ENCODE measurements at regions not wholly inside any gene's neighbourhood (a gene's known extent, or its start where the extent isn't known, plus 50 kb on each side); places are given as distances from the start of the nearest gene placed in this dataset.

GRCh38 chr4:14321723-14322122 lies 680.6 kb upstream of the CPEB2 start:
- H3K36me3 Mint-ChIP-seq (ENCODE audit: low read depth) = no peaks in the 10 kb centered on the region
- ATAC-seq (ENCODE audit: low read depth) (no peak), DNase-seq (no peak)
- intact Hi-C loops (cut with micrococcal nuclease) = no loop called here
- H3K27me3 Mint-ChIP-seq = peaks cover 1% of the 10 kb centered on the region
- H3K4me1 Mint-ChIP-seq = no peaks in the 10 kb centered on the region
- ChIA-PET CTCF (no interaction called here), POLR2A (no interaction called here)
- TF ChIP-seq, protein P1, sequence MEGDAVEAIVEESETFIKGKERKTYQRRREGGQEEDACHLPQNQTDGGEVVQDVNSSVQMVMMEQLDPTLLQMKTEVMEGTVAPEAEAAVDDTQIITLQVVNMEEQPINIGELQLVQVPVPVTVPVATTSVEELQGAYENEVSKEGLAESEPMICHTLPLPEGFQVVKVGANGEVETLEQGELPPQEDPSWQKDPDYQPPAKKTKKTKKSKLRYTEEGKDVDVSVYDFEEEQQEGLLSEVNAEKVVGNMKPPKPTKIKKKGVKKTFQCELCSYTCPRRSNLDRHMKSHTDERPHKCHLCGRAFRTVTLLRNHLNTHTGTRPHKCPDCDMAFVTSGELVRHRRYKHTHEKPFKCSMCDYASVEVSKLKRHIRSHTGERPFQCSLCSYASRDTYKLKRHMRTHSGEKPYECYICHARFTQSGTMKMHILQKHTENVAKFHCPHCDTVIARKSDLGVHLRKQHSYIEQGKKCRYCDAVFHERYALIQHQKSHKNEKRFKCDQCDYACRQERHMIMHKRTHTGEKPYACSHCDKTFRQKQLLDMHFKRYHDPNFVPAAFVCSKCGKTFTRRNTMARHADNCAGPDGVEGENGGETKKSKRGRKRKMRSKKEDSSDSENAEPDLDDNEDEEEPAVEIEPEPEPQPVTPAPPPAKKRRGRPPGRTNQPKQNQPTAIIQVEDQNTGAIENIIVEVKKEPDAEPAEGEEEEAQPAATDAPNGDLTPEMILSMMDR (IDR thresholded peaks at IDR 0.05) = no peak
- H3K4me3 Mint-ChIP-seq = no peak overlapping the region
- no peak overlapping the region for H3K27ac Mint-ChIP-seq
- peaks cover 11% of the 10 kb centered on the region for H3K9me3 Mint-ChIP-seq

- no peaks in the 10 kb centered on the region for H3K36me3 Mint-ChIP-seq (ENCODE audit: low read depth)
- H3K27ac Mint-ChIP-seq = no peak overlapping the region
- peaks cover 1% of the 10 kb centered on the region for H3K27me3 Mint-ChIP-seq
- ChIA-PET CTCF (no interaction called here), POLR2A (no interaction called here)
- intact Hi-C loops (cut with micrococcal nuclease) = no loop called here
- no peak for ATAC-seq (ENCODE audit: low read depth)
- no peak for DNase-seq
- no peak overlapping the region for H3K4me3 Mint-ChIP-seq
- no peaks in the 10 kb centered on the region for H3K4me1 Mint-ChIP-seq
- peaks cover 11% of the 10 kb centered on the region for H3K9me3 Mint-ChIP-seq
- TF ChIP-seq, protein P1 (IDR thresholded peaks at IDR 0.05) = no peak
Observed at GRCh38 chr4:14323191-14323590, 679.1 kb upstream of the CPEB2 start.

DNA sequence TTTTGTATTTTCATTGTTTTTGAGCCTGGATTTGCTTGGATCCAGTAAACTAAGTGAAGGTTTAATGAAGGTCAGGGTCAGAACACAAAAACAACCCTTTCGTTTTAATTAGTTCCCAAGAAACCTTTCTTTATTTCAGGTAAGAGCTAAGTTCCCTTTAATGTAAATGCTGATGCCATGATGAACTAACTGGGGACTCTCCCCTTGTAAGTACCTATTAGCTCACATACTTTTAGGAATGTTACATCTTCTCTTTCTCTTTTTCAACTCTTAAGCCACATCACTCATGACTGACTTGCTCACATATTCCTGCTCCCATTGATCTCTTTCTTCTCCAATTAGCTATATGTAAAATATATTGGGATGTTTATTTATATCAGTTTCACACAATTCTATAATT lies 673.1 kb upstream of the CPEB2 start:
- H3K9me3 Mint-ChIP-seq = peaks cover 13% of the 10 kb centered on the region
- TF ChIP-seq, protein P1 (IDR thresholded peaks at IDR 0.05) = no peak
- ATAC-seq (ENCODE audit: low read depth) (no peak), DNase-seq (no peak)
- intact Hi-C loops (cut with micrococcal nuclease) = no loop called here
- CTCF ChIA-PET = no interaction called here
- no peaks in the 10 kb centered on the region for H3K27me3 Mint-ChIP-seq
- no peak overlapping the region for H3K4me3 Mint-ChIP-seq
- POLR2A ChIA-PET = no interaction called here
- no peaks in the 10 kb centered on the region for H3K36me3 Mint-ChIP-seq (ENCODE audit: low read depth)
- no peaks in the 10 kb centered on the region for H3K4me1 Mint-ChIP-seq
- no peak overlapping the region for H3K27ac Mint-ChIP-seq

GRCh38 chr4:14333616-14334015 lies 668.7 kb upstream of the CPEB2 start:
- DNase-seq = no peak
- no peak overlapping the region for H3K4me3 Mint-ChIP-seq
- ChIA-PET CTCF (no interaction called here), POLR2A (no interaction called here)
- TF ChIP-seq, protein P1 (IDR thresholded peaks at IDR 0.05) = no peak
- H3K27me3 Mint-ChIP-seq = no peaks in the 10 kb centered on the region
- ATAC-seq (ENCODE audit: low read depth) = no peak
- H3K27ac Mint-ChIP-seq = no peak overlapping the region
- intact Hi-C loops (cut with micrococcal nuclease) = no loop called here
- no peaks in the 10 kb centered on the region for H3K4me1 Mint-ChIP-seq
- peaks cover 3% of the 10 kb centered on the region for H3K9me3 Mint-ChIP-seq
- no peaks in the 10 kb centered on the region for H3K36me3 Mint-ChIP-seq (ENCODE audit: low read depth)

GRCh38 chr4:14334166-14334565 lies 668.1 kb upstream of the CPEB2 start:
- TF ChIP-seq, protein P1 (IDR thresholded peaks at IDR 0.05) = no peak
- Mint-ChIP-seq H3K4me3 (no peak overlapping the region), H3K9me3 (peaks cover 3% of the 10 kb centered on the region), H3K4me1 (peaks cover 5% of the 10 kb centered on the region), H3K36me3 (ENCODE audit: low read depth) (no peaks in the 10 kb centered on the region), H3K27me3 (no peaks in the 10 kb centered on the region), H3K27ac (no peak overlapping the region)
- no peak for ATAC-seq (ENCODE audit: low read depth)
- CTCF ChIA-PET = no interaction called here
- intact Hi-C loops (cut with micrococcal nuclease) = no loop called here
- POLR2A ChIA-PET = no interaction called here
- DNase-seq = no peak

Data from activated B cell treated with CpG ODN at 0.5 μM for 24 hours (primary cell).